MCF 10A (cell line): ENCODE measurements at regions not wholly inside any gene's neighbourhood (a gene's known extent, or its start where the extent isn't known, plus 50 kb on each side); places are given as distances from the start of the nearest gene placed in this dataset.

Experiments
- BruUV-seq: library from RNA; stranded (reverse); fragments of 400-500 nt; replicated peaks from 2 replicates; lab custom pipeline; 2021; lab: Mats Ljungman, UMichigan
- CTCF ChIA-PET: fragments of 300-600 bp; sonication (Branson Sonifier 250); formaldehyde crosslinking; extraction: SDS; loops from one replicate; lab custom pipeline; 2021; ENCODE audit warnings: antibody characterized with exemption, inconsistent platforms; lab: Yijun Ruan, JAX
- POLR2A ChIA-PET: fragments of 300-600, 350-650 bp; sonication (Branson Sonifier 250); formaldehyde crosslinking; extraction: SDS; loops from one replicate; lab custom pipeline; 2020; ENCODE audit warnings: antibody characterized with exemption, inconsistent platforms; lab: Yijun Ruan, JAX
- DNase-seq: peaks from one replicate; pipeline ENCODE4 v3.0.0-alpha.2; 2018; ENCODE audit not compliant: unreplicated experiment
- H3K27ac Mint-ChIP-seq: one replicate; pipeline ENCODE4 v1.8.0; 2022; ENCODE audit warnings: mild to moderate bottlenecking, low read depth, mixed read lengths; ENCODE audit not compliant: unreplicated experiment
- H3K27me3 Mint-ChIP-seq: one replicate; pipeline ENCODE4 v1.8.0; 2022; ENCODE audit warnings: mixed read lengths; ENCODE audit not compliant: insufficient read depth, unreplicated experiment
- H3K36me3 Mint-ChIP-seq: one replicate; pipeline ENCODE4 v1.8.0; 2022; ENCODE audit warnings: mild to moderate bottlenecking, moderate library complexity, mixed read lengths; ENCODE audit not compliant: insufficient read depth, unreplicated experiment
- H3K4me1 Mint-ChIP-seq: one replicate; pipeline ENCODE4 v1.8.0; 2022; ENCODE audit warnings: mixed read lengths; ENCODE audit not compliant: insufficient read depth, unreplicated experiment
- H3K4me3 Mint-ChIP-seq: one replicate; pipeline ENCODE4 v1.8.0; 2022; ENCODE audit warnings: mild to moderate bottlenecking, moderate library complexity, mixed read lengths; ENCODE audit not compliant: unreplicated experiment
- H3K9me3 Mint-ChIP-seq: one replicate; pipeline ENCODE4 v1.8.0; 2022; ENCODE audit warnings: mixed read lengths; ENCODE audit not compliant: unreplicated experiment
- CTCF ChIP-seq: fragments of 200-600 bp; IDR thresholded peaks from one replicate; pipeline ENCODE4 v1.8.0; 2022; ENCODE audit warnings: antibody characterized with exemption, mild to moderate bottlenecking; ENCODE audit not compliant: unreplicated experiment
- intact Hi-C: fragments of 100-400 bp; cut with micrococcal nuclease; formaldehyde crosslinking; loops from 2 replicates; pipeline ENCODE4 v1.14.1; 2022

GRCh38 chr13:33348366-33348765 lies 62.8 kb upstream of the STARD13 start:
- Mint-ChIP-seq H3K9me3 (no peaks in the 10 kb centered on the region), H3K4me3 (no peak overlapping the region), H3K27ac (no peak overlapping the region), H3K36me3 (no peaks in the 10 kb centered on the region), H3K27me3 (no peaks in the 10 kb centered on the region), H3K4me1 (no peaks in the 10 kb centered on the region)
- ChIA-PET POLR2A (interaction anchor here (0.6 kb wide), 1 partner anchor 190 kb away, joined by 4 read pairs; no protein-coding TSS in a partner anchor), CTCF (interaction anchor here (0.6 to 1.7 kb wide), 3 partner anchors 20 to 28 kb away, joined by 3 to 5 read pairs (median 3); no protein-coding TSS in a partner anchor)
- no TSS peak for BruUV-seq
- TF ChIP-seq CTCF = no peak
- intact Hi-C loops = no loop called here
- no peak for DNase-seq

- H3K4me3 Mint-ChIP-seq = no peak overlapping the region
- POLR2A ChIA-PET = no interaction called here
- no peaks in the 10 kb centered on the region for H3K9me3 Mint-ChIP-seq
- intact Hi-C loops = no loop called here
- DNase-seq = no peak
- BruUV-seq = no TSS peak
- no peaks in the 10 kb centered on the region for H3K27me3 Mint-ChIP-seq
- no peak overlapping the region for H3K27ac Mint-ChIP-seq
- no peaks in the 10 kb centered on the region for H3K36me3 Mint-ChIP-seq
- no peak for TF ChIP-seq CTCF
- no peaks in the 10 kb centered on the region for H3K4me1 Mint-ChIP-seq
- CTCF ChIA-PET = interaction anchor here (0.6 to 1.7 kb wide), 2 partner anchors 27 to 28 kb away, joined by 3 read pairs; no protein-coding TSS in a partner anchor
Measured at GRCh38 chr13:33349288-33349985, 63.9 kb upstream of the STARD13 start.

- H3K27me3 Mint-ChIP-seq = no peaks in the 10 kb centered on the region
- no peak for TF ChIP-seq CTCF
- no peak for DNase-seq
- ChIA-PET POLR2A (no interaction called here), CTCF (interaction anchor here (1.7 kb wide), 1 partner anchor 29 kb away, joined by 3 read pairs; no protein-coding TSS in a partner anchor)
- H3K36me3 Mint-ChIP-seq = no peaks in the 10 kb centered on the region
- BruUV-seq = no TSS peak
- no peak overlapping the region for H3K4me3 Mint-ChIP-seq
- no peak overlapping the region for H3K27ac Mint-ChIP-seq
- intact Hi-C loops = no loop called here
- no peaks in the 10 kb centered on the region for H3K4me1 Mint-ChIP-seq
- H3K9me3 Mint-ChIP-seq = no peaks in the 10 kb centered on the region
Measured at GRCh38 chr13:33349986-33350826, 64.7 kb upstream of the STARD13 start.

DNA sequence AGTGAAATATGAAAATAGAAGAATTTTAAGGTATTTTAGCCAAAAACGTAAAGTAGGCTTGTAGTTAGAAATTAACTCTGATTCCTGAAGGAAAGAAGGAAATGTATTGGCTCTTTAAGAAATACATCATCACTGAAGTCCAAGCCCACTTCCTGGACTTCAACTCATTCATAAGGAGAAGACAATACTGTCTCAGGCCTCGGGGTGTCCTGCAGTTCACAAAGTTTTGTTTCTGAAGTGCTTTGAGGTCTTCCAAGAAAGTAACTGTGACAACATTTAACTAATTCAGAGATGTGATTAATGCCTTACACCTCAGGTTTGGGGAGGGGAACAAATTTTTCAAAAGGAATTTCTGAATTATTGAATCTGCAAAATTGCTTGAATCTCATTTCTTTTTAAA lies 65.8 kb upstream of the STARD13 start:
- Mint-ChIP-seq H3K27me3 (no peaks in the 10 kb centered on the region), H3K9me3 (no peaks in the 10 kb centered on the region), H3K4me3 (no peak overlapping the region), H3K36me3 (no peaks in the 10 kb centered on the region), H3K27ac (no peak overlapping the region), H3K4me1 (no peaks in the 10 kb centered on the region)
- ChIA-PET POLR2A (interaction anchor here (0.6 kb wide), 1 partner anchor 103 kb away, joined by 3 read pairs; no protein-coding TSS in a partner anchor), CTCF (no interaction called here)
- no TSS peak for BruUV-seq
- intact Hi-C loops = no loop called here
- no peak for TF ChIP-seq CTCF
- no peak for DNase-seq
